Epithelial cell of proximal tubule (primary cell): ENCODE measurements at regions not wholly inside any gene's neighbourhood (a gene's known extent, or its start where the extent isn't known, plus 50 kb on each side); places are given as distances from the start of the nearest gene placed in this dataset.
"Not testable (repeated sequence)": the region's sequence is repeated elsewhere in the genome, so short reads cannot be mapped to it uniquely, and the experiment has no call there.

Source experiments
- DNase-seq: peaks from one replicate; pipeline ENCODE4 v3.0.0-alpha.2; 2011; ENCODE audit warnings: low read depth
- H3K4me3 ChIP-seq: 2 replicates; pipeline ENCODE4 v1.5.1; 2011; ENCODE audit warnings: low read depth, mild to moderate bottlenecking, low read length
- CTCF ChIP-seq: conservative IDR thresholded peaks from 2 replicates; pipeline ENCODE4 v1.5.1; 2012; ENCODE audit warnings: low read depth, mild to moderate bottlenecking, low read length

GRCh38 chr1:191405417-191405816 lies 752.8 kb upstream of the RGS18 start:
- no peak overlapping the region for H3K4me3 ChIP-seq
- TF ChIP-seq CTCF = no peak
- DNase-seq = no peak

GRCh38 chr1:191414981-191415640 lies 743.2 kb upstream of the RGS18 start:
- DNase-seq = no peak
- no peak overlapping the region for H3K4me3 ChIP-seq
- TF ChIP-seq CTCF = no peak

GRCh38 chr1:191419842-191420241 lies 738.4 kb upstream of the RGS18 start:
- H3K4me3 ChIP-seq = no peak overlapping the region
- no peak for TF ChIP-seq CTCF
- DNase-seq = no peak

GRCh38 chr1:191427593-191427992 lies 730.7 kb upstream of the RGS18 start:
- no peak overlapping the region for H3K4me3 ChIP-seq
- DNase-seq = no peak
- TF ChIP-seq CTCF = no peak

GRCh38 chr1:191432817-191433216 lies 725.4 kb upstream of the RGS18 start:
- no peak for TF ChIP-seq CTCF
- H3K4me3 ChIP-seq = no peak overlapping the region
- no peak for DNase-seq

GRCh38 chr1:191438979-191439378 lies 719.3 kb upstream of the RGS18 start:
- no peak for DNase-seq
- no peak overlapping the region for H3K4me3 ChIP-seq
- no peak for TF ChIP-seq CTCF

- not testable (repeated sequence) for DNase-seq, H3K4me3 ChIP-seq
Observed at GRCh38 chr1:191448279-191448678, 710.0 kb upstream of the RGS18 start.
